Mesenchymal stem cell (in vitro differentiated cells and primary cell): ENCODE measurements at regions not wholly inside any gene's neighbourhood (a gene's known extent, or its start where the extent isn't known, plus 50 kb on each side); places are given as distances from the start of the nearest gene placed in this dataset.

ENCODE experiments used
- DNase-seq: peaks from one replicate; pipeline ENCODE4 v3.0.0-alpha.2; 2013
- H2AFZ ChIP-seq: one replicate; pipeline ENCODE4 v1.6.1; 2013; ENCODE audit warnings: low read depth, mild to moderate bottlenecking, control low read depth, inconsistent platforms, low read length, moderate library complexity
- H2AK5ac ChIP-seq: 2 replicates; pipeline ENCODE4 v1.6.1; 2013; ENCODE audit warnings: low read length, moderate library complexity, mild to moderate bottlenecking, inconsistent platforms; ENCODE audit not compliant: severe bottlenecking
- H2BK120ac ChIP-seq: one replicate; pipeline ENCODE4 v1.6.1; 2013; ENCODE audit warnings: low read depth, mild to moderate bottlenecking, inconsistent platforms, low read length, moderate library complexity
- H2BK12ac ChIP-seq, 2 experiments: one replicate each; pipeline ENCODE4 v1.6.1; 2013; ENCODE audit warnings: inconsistent platforms in 2 of 2, low read length in 2 of 2, mild to moderate bottlenecking in 2 of 2, moderate library complexity in 2 of 2, control low read depth in 1 of 2
- H2BK15ac ChIP-seq: one replicate; pipeline ENCODE4 v1.6.1; 2013; ENCODE audit warnings: mild to moderate bottlenecking, low read depth, inconsistent platforms; ENCODE audit not compliant: poor library complexity, severe bottlenecking
- H2BK5ac ChIP-seq: 2 replicates; pipeline ENCODE4 v1.6.1; 2013; ENCODE audit warnings: low read depth, mild to moderate bottlenecking, low read length, control low read depth, inconsistent platforms; ENCODE audit not compliant: poor library complexity, severe bottlenecking
- H3K14ac ChIP-seq, 2 experiments: one replicate each; pipeline ENCODE4 v1.6.1; 2013; ENCODE audit warnings: inconsistent platforms in 2 of 2, low read length in 2 of 2, control low read depth in 1 of 2, mild to moderate bottlenecking in 1 of 2, moderate library complexity in 1 of 2
- H3K18ac ChIP-seq, 2 experiments: one replicate each; pipeline ENCODE4 v1.6.1; 2013; ENCODE audit warnings: inconsistent platforms in 2 of 2, low read length in 2 of 2, control low read depth in 1 of 2, low read depth in 1 of 2, mild to moderate bottlenecking in 1 of 2
- H3K23ac ChIP-seq, 2 experiments: one replicate each; pipeline ENCODE4 v1.6.1; 2013; ENCODE audit warnings: inconsistent platforms in 2 of 2, low read length in 2 of 2, mild to moderate bottlenecking in 2 of 2, moderate library complexity in 2 of 2, control low read depth in 1 of 2
- H3K27ac ChIP-seq: 2 replicates; pipeline ENCODE4 v1.5.1; 2013; ENCODE audit warnings: mild to moderate bottlenecking, moderate library complexity, low read length, control low read depth, inconsistent platforms; ENCODE audit not compliant: poor library complexity, severe bottlenecking
- H3K27me3 ChIP-seq, 2 experiments: 2 replicates each; pipeline versions ENCODE4 v1.6.1 to v1.7.0; 2013; ENCODE audit warnings: low read length in 2 of 2, mild to moderate bottlenecking in 2 of 2, moderate library complexity in 2 of 2, control low read depth in 1 of 2, inconsistent platforms in 1 of 2; ENCODE audit not compliant: control insufficient read depth in 1 of 2, insufficient read depth in 1 of 2
- H3K36me3 ChIP-seq, 2 experiments: 2 replicates each; pipeline versions ENCODE4 v1.6.1 to v1.7.0; 2013; ENCODE audit warnings: low read length in 2 of 2, control low read depth in 1 of 2, inconsistent platforms in 1 of 2, low read depth in 1 of 2, mild to moderate bottlenecking in 1 of 2; ENCODE audit not compliant: insufficient read depth in 2 of 2, control insufficient read depth in 1 of 2
- H3K4ac ChIP-seq, 2 experiments: one replicate each; pipeline ENCODE4 v1.6.1; 2013; ENCODE audit warnings: inconsistent platforms in 2 of 2, low read length in 2 of 2, mild to moderate bottlenecking in 2 of 2, moderate library complexity in 2 of 2, control low read depth in 1 of 2, low read depth in 1 of 2
- H3K4me1 ChIP-seq: 2 replicates; pipeline ENCODE4 v1.6.1; 2013; ENCODE audit warnings: low read depth, low read length, control low read depth; ENCODE audit not compliant: control insufficient read depth, insufficient read depth
- H3K4me2 ChIP-seq: 2 replicates; pipeline ENCODE4 v1.6.1; 2013; ENCODE audit warnings: low read length, mild to moderate bottlenecking, inconsistent platforms; ENCODE audit not compliant: poor library complexity, severe bottlenecking
- H3K4me3 ChIP-seq, 2 experiments: 2 replicates each; pipeline versions ENCODE4 v1.5.1 to v1.7.0; 2013; ENCODE audit warnings: low read length in 2 of 2, mild to moderate bottlenecking in 2 of 2, control low read depth in 1 of 2, low read depth in 1 of 2; ENCODE audit not compliant: insufficient read depth in 1 of 2
- H3K79me1 ChIP-seq: replicated peaks from 2 replicates; pipeline ENCODE4 v1.6.1; 2013; ENCODE audit warnings: mild to moderate bottlenecking, control low read depth, low read length, inconsistent platforms; ENCODE audit not compliant: poor library complexity, severe bottlenecking
- H3K9ac ChIP-seq: 2 replicates; pipeline ENCODE4 v1.7.0; 2013; ENCODE audit warnings: mild to moderate bottlenecking, low read length, moderate library complexity
- H3K9me3 ChIP-seq: 2 replicates; pipeline ENCODE4 v1.7.0; 2013; ENCODE audit warnings: mild to moderate bottlenecking, low read length; ENCODE audit not compliant: control insufficient read depth
- H4K8ac ChIP-seq: one replicate; pipeline ENCODE4 v1.6.1; 2013; ENCODE audit warnings: inconsistent platforms, mild to moderate bottlenecking, low read length, moderate library complexity
- H4K91ac ChIP-seq: one replicate; pipeline ENCODE4 v1.6.1; 2013; ENCODE audit warnings: mild to moderate bottlenecking, low read length, inconsistent platforms
- WGBS: methylation state at CpG from one replicate; pipeline ENCODE4 v1.1.7; 2013; ENCODE audit warnings: mixed read lengths; 5-methylcytosine and 5-hydroxymethylcytosine counted together

DNA sequence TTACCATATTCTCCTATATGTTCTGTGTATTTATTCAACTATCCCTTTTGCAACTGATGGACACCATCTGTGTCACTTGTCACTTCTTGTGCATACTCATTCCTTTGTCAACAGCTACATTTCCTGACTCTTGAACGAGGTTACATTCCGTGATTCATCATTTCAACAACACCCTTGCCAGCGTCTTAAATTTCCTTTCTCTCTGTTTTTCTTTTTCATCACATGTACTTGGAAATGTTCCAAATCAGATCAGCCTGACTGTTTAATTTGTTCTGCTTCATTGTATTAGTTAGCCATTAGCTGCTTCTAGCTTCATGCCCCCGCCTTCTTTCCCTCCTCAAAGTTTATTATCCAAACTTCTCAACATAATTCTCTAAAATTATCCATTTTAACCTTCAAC is 173.0 kb downstream of the ADGRL4 start:
- no peak overlapping the region for H2BK15ac ChIP-seq
- H3K14ac ChIP-seq: no peak overlapping the region
- no peak overlapping the region for H4K8ac ChIP-seq
- H3K4me1 ChIP-seq: no peaks in the 10 kb centered on the region
- peak; percentile 64 for DNase-seq
- no peak overlapping the region for H3K18ac ChIP-seq
- H2BK5ac ChIP-seq: no peak overlapping the region
- WGBS: 16% methylated on average over 4 of the region's 4 CpGs
- H3K36me3 ChIP-seq: no peaks in the 10 kb centered on the region
- no peak overlapping the region for H3K4ac ChIP-seq
- H3K27me3 ChIP-seq: no peaks in the 10 kb centered on the region
- no peak overlapping the region for H2AK5ac ChIP-seq
- no peak overlapping the region for H2BK120ac ChIP-seq
- H3K4me2 ChIP-seq: peak overlapping the region; percentile 39
- no peak overlapping the region for H3K9ac ChIP-seq
- no peaks in the 10 kb centered on the region for H3K79me1 ChIP-seq
- H3K9me3 ChIP-seq: no peaks in the 10 kb centered on the region
- H3K23ac ChIP-seq: no peak overlapping the region
- peak overlapping the region; percentile 95 for H3K27ac ChIP-seq
- H3K4me3 ChIP-seq: no peak overlapping the region
- no peak overlapping the region for H2BK12ac ChIP-seq
- no peak overlapping the region for H4K91ac ChIP-seq
- H2AFZ ChIP-seq: no peak overlapping the region

DNA sequence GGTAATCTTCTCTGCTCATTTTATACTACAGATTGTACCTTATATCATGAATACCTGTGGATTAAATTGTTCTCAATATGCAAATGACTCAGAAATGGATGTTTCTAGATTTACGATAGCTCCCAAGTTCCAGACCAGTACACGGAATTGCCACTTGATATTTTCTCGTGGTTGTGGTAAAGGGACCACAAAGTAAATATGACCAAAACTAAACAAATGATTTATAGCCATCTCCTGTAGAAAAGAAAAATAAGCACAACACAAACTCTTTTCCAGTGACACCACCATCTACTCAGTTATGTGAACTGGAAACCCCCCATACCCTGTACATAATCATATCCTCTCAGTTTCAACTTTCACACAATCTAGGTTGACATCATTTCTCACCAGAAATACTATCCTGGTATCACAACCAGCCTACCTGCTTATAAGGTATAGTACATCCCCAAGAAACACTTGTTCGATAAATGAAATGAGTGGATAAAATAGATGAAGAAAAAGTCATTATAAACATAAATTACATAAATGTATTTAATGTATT is 172.3 kb downstream of the ADGRL4 start:
- no peak overlapping the region for H3K4me3 ChIP-seq
- H3K27me3 ChIP-seq: no peaks in the 10 kb centered on the region
- peak overlapping the region; percentile 95 for H3K27ac ChIP-seq
- H4K8ac ChIP-seq: no peak overlapping the region
- H2AFZ ChIP-seq: no peak overlapping the region
- no peak overlapping the region for H3K9ac ChIP-seq
- no peak overlapping the region for H3K23ac ChIP-seq
- no peak overlapping the region for H2BK5ac ChIP-seq
- H2BK120ac ChIP-seq: no peak overlapping the region
- no peak overlapping the region for H3K14ac ChIP-seq
- H3K79me1 ChIP-seq: no peaks in the 10 kb centered on the region
- no peak overlapping the region for H2BK15ac ChIP-seq
- no peaks in the 10 kb centered on the region for H3K9me3 ChIP-seq
- no peaks in the 10 kb centered on the region for H3K36me3 ChIP-seq
- H3K4me2 ChIP-seq: no peak overlapping the region
- no peak overlapping the region for H2BK12ac ChIP-seq
- no peak overlapping the region for H3K4ac ChIP-seq
- DNase-seq: peak; percentile 11
- no peak overlapping the region for H2AK5ac ChIP-seq
- no peak overlapping the region for H4K91ac ChIP-seq
- WGBS: 0% methylated on average over 1 of the region's 4 CpGs
- no peak overlapping the region for H3K18ac ChIP-seq
- H3K4me1 ChIP-seq: no peaks in the 10 kb centered on the region

DNA sequence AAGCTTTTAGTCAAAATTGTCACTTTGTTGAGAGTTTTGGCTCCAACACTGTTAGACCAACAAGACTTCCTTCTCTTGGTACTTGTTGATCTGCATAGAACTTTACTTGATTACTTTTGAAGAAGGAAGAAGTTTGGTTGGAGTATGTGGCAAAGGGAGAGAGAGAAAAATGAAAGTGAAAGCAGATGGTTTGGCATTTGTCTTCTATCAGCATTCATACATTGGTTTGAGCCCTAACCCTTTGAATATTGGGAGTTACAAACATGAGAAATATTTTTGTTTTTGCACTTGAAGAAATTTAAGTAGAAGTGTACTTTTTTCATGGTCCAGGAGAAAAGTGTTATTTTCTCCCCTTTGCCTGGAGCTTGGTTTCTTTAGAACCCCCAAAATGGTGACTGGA is 169.8 kb downstream of the ADGRL4 start:
- H2BK15ac ChIP-seq: no peak overlapping the region
- H3K9ac ChIP-seq: peak overlapping the region; percentile 57
- no peak overlapping the region for H3K4me2 ChIP-seq
- H3K27me3 ChIP-seq: no peaks in the 10 kb centered on the region
- no peaks in the 10 kb centered on the region for H3K36me3 ChIP-seq
- H3K79me1 ChIP-seq: no peaks in the 10 kb centered on the region
- peaks cover 3% of the 10 kb centered on the region for H3K4me1 ChIP-seq
- H3K18ac ChIP-seq: no peak overlapping the region
- no peak overlapping the region for H4K8ac ChIP-seq
- H3K23ac ChIP-seq: no peak overlapping the region
- no peaks in the 10 kb centered on the region for H3K9me3 ChIP-seq
- H3K27ac ChIP-seq: no peak overlapping the region
- no peak overlapping the region for H2BK5ac ChIP-seq
- no peak overlapping the region for H4K91ac ChIP-seq
- peak overlapping the region in 1 of 2 experiments; percentile 30 for H3K4me3 ChIP-seq
- no peak overlapping the region for H2AFZ ChIP-seq
- no peak overlapping the region for H3K4ac ChIP-seq
- H2BK120ac ChIP-seq: no peak overlapping the region
- no peak overlapping the region for H2AK5ac ChIP-seq
- DNase-seq: peak; percentile 37
- no peak overlapping the region for H3K14ac ChIP-seq
- H2BK12ac ChIP-seq: no peak overlapping the region

DNA sequence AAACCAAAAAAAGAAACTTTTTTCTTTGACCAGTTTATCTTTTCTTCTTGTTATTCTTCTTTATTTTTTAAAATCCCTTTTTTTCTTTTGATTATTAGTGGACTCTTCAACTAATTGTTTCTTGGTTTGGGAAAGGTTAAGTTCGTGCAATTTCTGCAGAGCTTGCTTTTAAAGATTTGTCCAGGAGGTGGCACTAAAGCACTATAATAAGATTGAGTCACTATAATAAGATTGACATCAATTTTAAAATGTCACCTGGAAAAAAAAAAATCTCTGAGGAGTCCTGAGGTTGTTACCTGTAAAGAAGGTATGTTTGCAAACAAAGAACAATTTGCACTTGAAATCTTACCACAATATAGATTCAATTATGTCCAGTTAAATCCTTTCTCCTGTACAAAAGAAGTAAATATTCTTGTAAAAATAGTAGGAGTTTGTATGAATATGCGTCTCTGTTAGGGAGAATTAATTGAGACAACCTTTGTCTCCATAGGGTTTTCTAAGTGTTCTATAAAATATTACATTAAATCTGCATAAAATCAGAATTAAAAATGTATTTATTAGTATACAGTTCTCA is 166.7 kb downstream of the ADGRL4 start:
- Histone ChIP-seq H2BK12ac (no peak overlapping the region), H4K91ac (no peak overlapping the region), H3K4me3 (no peak overlapping the region), H3K4ac (no peak overlapping the region), H3K4me1 (peaks cover 3% of the 10 kb centered on the region), H2AK5ac (no peak overlapping the region), H3K36me3 (no peaks in the 10 kb centered on the region), H3K23ac (no peak overlapping the region), H3K79me1 (no peaks in the 10 kb centered on the region), H3K27ac (no peak overlapping the region), H2BK120ac (no peak overlapping the region), H3K27me3 (no peaks in the 10 kb centered on the region), H2AFZ (no peak overlapping the region), H3K9me3 (no peaks in the 10 kb centered on the region), H3K14ac (no peak overlapping the region), H2BK15ac (no peak overlapping the region), H3K9ac (peak overlapping the region; percentile 63), H3K4me2 (no peak overlapping the region), H4K8ac (no peak overlapping the region), H3K18ac (no peak overlapping the region), H2BK5ac (no peak overlapping the region)
- no CpG with 5 or more reads among the region's 2 CpGs for WGBS
- peak; percentile 51 for DNase-seq
